SK-N-SH (cell line): ENCODE measurements at regions not wholly inside any gene's neighbourhood (a gene's known extent, or its start where the extent isn't known, plus 50 kb on each side); places are given as distances from the start of the nearest gene placed in this dataset.

ENCODE experiments used
- CTCF ChIA-PET: fragments of 300-600, 350-600 bp; formaldehyde crosslinking; extraction: SDS; loops from one replicate; lab custom pipeline; 2021; lab: Yijun Ruan, JAX
- POLR2A ChIA-PET: fragments of 350-600 bp; sonication (Branson Sonifier 250); formaldehyde crosslinking; extraction: SDS; loops from one replicate; lab custom pipeline; 2020; ENCODE audit warnings: antibody characterized with exemption, inconsistent platforms; lab: Yijun Ruan, JAX
- DNase-seq: peaks from one replicate; pipeline ENCODE4 v3.0.0; 2012
- H2AFZ ChIP-seq: fragments of 200-600 bp; sonication (generic); 2 replicates; pipeline ENCODE4 v1.8.1; 2016; ENCODE audit warnings: antibody characterized with exemption, mild to moderate bottlenecking, low read depth
- H3F3A ChIP-seq: fragments of 200-600 bp; sonication (generic); replicated peaks from 2 replicates; pipeline ENCODE3; 2016; ENCODE audit warnings: antibody characterized with exemption, mild to moderate bottlenecking; ENCODE audit not compliant: insufficient read depth
- H3K27ac ChIP-seq, 2 experiments: fragments of 200-500 bp in 1 of 2; fragments of 200-600 bp in 1 of 2; sonication (Bioruptor generic) in 1 of 2; sonication (generic), shearing (Covaris generic) in 1 of 2; 2 replicates each; pipeline versions ENCODE4 v1.5.1 to v1.6.1; 2014 to 2016; ENCODE audit warnings: low read depth in 2 of 2, inconsistent platforms in 1 of 2, low read length in 1 of 2, mild to moderate bottlenecking in 1 of 2, mixed read lengths in 1 of 2
- H3K27me3 ChIP-seq: fragments of 200-600 bp; sonication (generic), shearing (Covaris generic); 2 replicates; pipeline ENCODE4 v1.6.1; 2016; ENCODE audit warnings: mixed run types; ENCODE audit not compliant: insufficient read depth
- H3K36me3 ChIP-seq, 2 experiments: fragments of 200-500 bp in 1 of 2; fragments of 200-600 bp in 1 of 2; sonication (Bioruptor generic) in 1 of 2; sonication (generic) in 1 of 2; replicated peaks in 1 of 2; 2 replicates each; pipeline versions ENCODE3 to v1.5.1; 2014 to 2016; ENCODE audit warnings: low read length in 1 of 2, mild to moderate bottlenecking in 1 of 2; ENCODE audit not compliant: insufficient read depth in 2 of 2, control insufficient read depth in 1 of 2
- H3K4me1 ChIP-seq, 2 experiments: fragments of 200-500 bp in 1 of 2; fragments of 200-600 bp in 1 of 2; sonication (Bioruptor generic) in 1 of 2; sonication (generic), shearing (Covaris generic) in 1 of 2; 2 replicates each; pipeline versions ENCODE4 v1.5.1 to v1.6.1; 2014 to 2016; ENCODE audit warnings: low read depth in 1 of 2, low read length in 1 of 2, mixed run types in 1 of 2; ENCODE audit not compliant: insufficient read depth in 2 of 2, control insufficient read depth in 1 of 2
- H3K4me2 ChIP-seq: fragments of 200-600 bp; sonication (generic), shearing (Covaris generic); 2 replicates; pipeline ENCODE4 v1.6.1; 2017; ENCODE audit warnings: mixed run types
- H3K4me3 ChIP-seq, 2 experiments: fragments of 200-500 bp in 1 of 2; fragments of 200-600 bp in 1 of 2; sonication (Bioruptor generic) in 1 of 2; sonication (generic), shearing (Covaris generic) in 1 of 2; 2 replicates each; pipeline versions ENCODE4 v1.5.1 to v1.8.1; 2014 to 2016; ENCODE audit warnings: low read depth in 2 of 2, inconsistent platforms in 1 of 2, low read length in 1 of 2, mild to moderate bottlenecking in 1 of 2, mixed read lengths in 1 of 2, moderate library complexity in 1 of 2
- H3K79me2 ChIP-seq: fragments of 200-600 bp; sonication (generic); 2 replicates; pipeline ENCODE4 v1.8.1; 2017; ENCODE audit warnings: mild to moderate bottlenecking; ENCODE audit not compliant: insufficient read depth
- H3K9ac ChIP-seq: fragments of 200-600 bp; sonication (generic); 2 replicates; pipeline ENCODE4 v1.6.1; 2017; ENCODE audit warnings: mixed run types
- H3K9me2 ChIP-seq: fragments of 200-600 bp; sonication (generic); 2 replicates; pipeline ENCODE4 v1.6.1; 2017; ENCODE audit warnings: mixed run types
- H3K9me3 ChIP-seq: fragments of 200-600 bp; sonication (generic); 2 replicates; pipeline ENCODE4 v1.6.1; 2017; ENCODE audit warnings: mixed run types, mild to moderate bottlenecking, moderate library complexity
- H4K20me1 ChIP-seq: fragments of 200-600 bp; sonication (generic); 2 replicates; pipeline ENCODE4 v1.6.1; 2017; ENCODE audit warnings: mild to moderate bottlenecking, mixed run types; ENCODE audit not compliant: insufficient read depth
- JUND ChIP-seq: IDR thresholded peaks from 2 replicates; pipeline ENCODE4 v1.4.0; 2012
- PBX3 ChIP-seq: IDR thresholded peaks from 2 replicates; pipeline ENCODE4; 2012
- POLR2AphosphoS5 ChIP-seq: IDR thresholded peaks from 2 replicates; pipeline ENCODE4 v1.6.1; 2012; ENCODE audit warnings: low read depth, low read length
- RAD21 ChIP-seq: IDR thresholded peaks from 2 replicates; pipeline ENCODE4 v1.6.1; 2012; ENCODE audit warnings: mild to moderate bottlenecking, low read length
- REST ChIP-seq: IDR thresholded peaks from 2 replicates; pipeline ENCODE4 v1.6.1; 2012; ENCODE audit warnings: mild to moderate bottlenecking, low read depth, low read length, moderate library complexity
- TEAD4 ChIP-seq: IDR thresholded peaks from 2 replicates; pipeline ENCODE4 v1.4.0; 2012; ENCODE audit warnings: mild to moderate bottlenecking, borderline replicate concordance; ENCODE audit not compliant: insufficient read depth
- WGBS: methylation state at CpG from one replicate; pipeline ENCODE4 v1.1.6; 2017; ENCODE audit warnings: low lambda C conversion rate; 5-methylcytosine and 5-hydroxymethylcytosine counted together

GRCh38 chr3:59237121-59237520 lies 187.3 kb upstream of the CFAP20DC start:
- Histone ChIP-seq H4K20me1 (no peaks in the 10 kb centered on the region), H3K9ac (no peak overlapping the region), H3K79me2 (no peaks in the 10 kb centered on the region), H3K27me3 (no peaks in the 10 kb centered on the region), H3K36me3 (no peaks in the 10 kb centered on the region), H3F3A (no peaks in the 10 kb centered on the region), H2AFZ (no peak overlapping the region), H3K9me3 (no peaks in the 10 kb centered on the region), H3K4me3 (no peak overlapping the region), H3K4me2 (no peak overlapping the region), H3K27ac (no peak overlapping the region), H3K4me1 (no peaks in the 10 kb centered on the region; a peak in 1 of 4 replicates), H3K9me2 (no peaks in the 10 kb centered on the region)
- WGBS, result 51% methylated on average over 6 of the region's 6 CpGs
- no peak for TF ChIP-seq JUND
- TF ChIP-seq PBX3, result peak; percentile 27; the same call in 1 of the 2 replicates
- CTCF ChIA-PET, result interaction anchor here (0.6 kb wide), 1 partner anchor 1069 kb away, joined by 3 read pairs; no protein-coding TSS in a partner anchor
- DNase-seq, result no peak
- POLR2A ChIA-PET, result no interaction called here

GRCh38 chr3:59235634-59236012 lies 185.8 kb upstream of the CFAP20DC start:
- WGBS, result 50% methylated on average over 3 of the region's 3 CpGs
- H3K27ac ChIP-seq, result no peak overlapping the region
- H3F3A ChIP-seq, result no peaks in the 10 kb centered on the region
- no peak overlapping the region for H2AFZ ChIP-seq
- no peaks in the 10 kb centered on the region for H3K9me3 ChIP-seq
- POLR2A ChIA-PET, result no interaction called here
- H3K9me2 ChIP-seq, result no peaks in the 10 kb centered on the region
- H3K27me3 ChIP-seq, result no peaks in the 10 kb centered on the region
- no peak for TF ChIP-seq POLR2AphosphoS5
- no peak for TF ChIP-seq RAD21
- TF ChIP-seq REST, result no peak
- TF ChIP-seq TEAD4, result no peak
- no peak overlapping the region for H3K4me3 ChIP-seq
- H4K20me1 ChIP-seq, result no peaks in the 10 kb centered on the region
- H3K36me3 ChIP-seq, result no peaks in the 10 kb centered on the region
- DNase-seq, result no peak
- no peak overlapping the region for H3K4me2 ChIP-seq
- no peaks in the 10 kb centered on the region for H3K79me2 ChIP-seq
- CTCF ChIA-PET, result interaction anchor here (0.9 kb wide), 1 partner anchor 16 kb away, joined by 3 read pairs; no protein-coding TSS in a partner anchor
- no peaks in the 10 kb centered on the region; a peak in 1 of 4 replicates for H3K4me1 ChIP-seq
- H3K9ac ChIP-seq, result no peak overlapping the region
